Aorta (tissue), 5 donors: ENCODE measurements at regions not wholly inside any gene's neighbourhood (a gene's known extent, or its start where the extent isn't known, plus 50 kb on each side); places are given as distances from the start of the nearest gene placed in this dataset.

Experiments
- ATAC-seq: fragments of 200-7000 bp; cut with Tn5 transposase; one replicate; pipeline ENCODE4 v1.9.1; 2022; ENCODE audit warnings: moderate library complexity; ENCODE audit not compliant: low FRiP score
- DNase-seq, 2 donors: peaks; one replicate each; pipeline ENCODE4 v3.0.0-alpha.2; 2020
- H3K27ac ChIP-seq, 2 donors: one replicate each; pipeline ENCODE4 v1.5.1; 2013; ENCODE audit warnings: low read length in 2 of 2, mild to moderate bottlenecking in 2 of 2, moderate library complexity in 2 of 2, control low read depth in 1 of 2, inconsistent platforms in 1 of 2, low read depth in 1 of 2
- H3K27me3 ChIP-seq, 2 donors: one replicate each; pipeline ENCODE4 v1.6.1; 2013; ENCODE audit warnings: control low read depth in 1 of 2, low read length in 1 of 2, mild to moderate bottlenecking in 1 of 2, moderate library complexity in 1 of 2; ENCODE audit not compliant: insufficient read depth in 2 of 2, control insufficient read depth in 1 of 2
- H3K36me3 ChIP-seq, 2 donors: one replicate each; pipeline ENCODE4 v1.6.1; 2013; ENCODE audit warnings: control low read depth in 1 of 2, low read length in 1 of 2, mild to moderate bottlenecking in 1 of 2; ENCODE audit not compliant: insufficient read depth in 2 of 2, control insufficient read depth in 1 of 2
- H3K4me1 ChIP-seq, 2 donors: one replicate each; pipeline ENCODE4 v1.6.1; 2013; ENCODE audit warnings: low read length in 2 of 2, control low read depth in 1 of 2, mild to moderate bottlenecking in 1 of 2, moderate library complexity in 1 of 2; ENCODE audit not compliant: insufficient read depth in 2 of 2, control insufficient read depth in 1 of 2
- H3K4me3 ChIP-seq, 2 donors: one replicate each; pipeline ENCODE4 v1.5.1; 2013; ENCODE audit warnings: low read length in 2 of 2, control low read depth in 1 of 2, mild to moderate bottlenecking in 1 of 2
- H3K9me3 ChIP-seq: one replicate; pipeline ENCODE4 v1.6.1; 2013; ENCODE audit warnings: mild to moderate bottlenecking, low read length; ENCODE audit not compliant: control insufficient read depth
- WGBS, 2 donors: extraction: QIAGEN DNeasy Blood & Tissue Kit; methylation state at CpG; one replicate each; pipeline ENCODE4 v1.1.7; 2013; 5-methylcytosine and 5-hydroxymethylcytosine counted together
- intact Hi-C, 2 donors: fragments of 100-400 bp; cut with DNase I; formaldehyde crosslinking; loops; one replicate each; pipeline versions ENCODE4 v1.14.2 to v1.15.0; 2022
- donor health status: healthy with polysubstance abuse.
- donor health status: Bipolar disorder and iron deficiency.
- donor health status: DM: no; HTN: no; CAD: no.
- donor health status: DM: no; HTN: no; CAD: no.
- donor health status: DM: yes; HTN: yes; CAD: no.

DNA sequence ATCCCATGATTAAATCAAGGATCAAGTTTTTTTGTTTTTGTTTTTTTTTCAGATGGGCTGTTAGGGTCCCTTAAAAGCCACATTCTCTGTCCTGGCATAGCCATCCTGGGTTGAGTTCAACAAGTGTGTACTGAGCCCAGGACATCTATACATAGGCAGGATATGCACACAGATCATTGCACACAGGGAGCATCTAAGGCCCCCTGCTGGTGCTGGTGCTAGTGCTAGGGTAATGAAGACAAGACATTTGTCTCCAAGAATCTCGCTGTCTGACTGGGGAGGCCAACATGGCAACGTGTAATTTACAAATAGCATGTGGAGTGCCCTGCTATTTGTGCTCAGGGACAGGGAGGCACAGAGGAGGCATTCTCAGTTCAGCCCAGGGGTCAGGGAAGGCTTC, 124.5 kb downstream of the VAPA start:
- no peaks in the 10 kb centered on the region for H3K9me3 ChIP-seq
- DNase-seq = no peak
- ATAC-seq = no peak
- H3K4me3 ChIP-seq = no peak overlapping the region
- intact Hi-C loops = loop anchor here in 1 of 2 donors (10.0 kb wide), 1 partner anchor 57 kb away; no protein-coding TSS in a partner anchor
- WGBS, 2 donors = 80% methylated on average over 2 of the region's 2 CpGs
- H3K27ac ChIP-seq = no peak overlapping the region
- no peaks in the 10 kb centered on the region for H3K27me3 ChIP-seq
- H3K36me3 ChIP-seq = no peaks in the 10 kb centered on the region
- no peaks in the 10 kb centered on the region for H3K4me1 ChIP-seq

DNA sequence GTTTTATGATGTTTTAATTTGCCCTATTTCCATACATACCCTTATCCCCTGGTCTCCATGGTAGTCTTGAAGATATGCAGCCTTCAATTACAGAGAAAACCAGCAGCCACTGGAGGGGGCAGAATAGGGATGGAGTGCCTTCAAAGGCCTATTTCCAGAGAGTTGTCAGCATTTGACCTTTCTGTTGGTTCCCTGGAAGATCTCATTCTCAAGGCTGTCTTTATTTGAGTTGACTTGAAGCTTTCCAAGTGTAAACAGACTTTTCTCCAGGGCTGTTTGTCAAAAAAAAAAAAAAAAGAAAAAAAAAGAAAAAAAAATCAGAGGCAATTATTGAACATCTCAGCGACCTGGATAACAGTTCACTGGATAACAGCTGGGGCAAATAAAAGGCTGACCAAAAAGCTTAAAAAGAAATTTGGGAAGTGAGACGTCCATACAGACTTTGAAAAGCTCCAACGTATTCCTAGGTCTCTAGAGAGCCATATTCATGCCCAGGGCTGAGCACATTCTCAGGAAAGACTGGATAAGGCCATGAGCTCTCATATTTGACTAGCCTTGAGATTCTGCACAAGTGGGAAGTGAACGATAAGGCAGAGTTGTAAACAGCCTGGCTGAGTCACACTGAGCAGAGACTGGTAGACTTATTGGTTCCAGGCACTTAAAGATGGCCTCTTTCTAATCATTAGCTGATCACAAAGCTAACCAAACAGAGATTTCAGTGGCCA, 126.6 kb downstream of the VAPA start:
- H3K4me1 ChIP-seq = no peaks in the 10 kb centered on the region
- H3K4me3 ChIP-seq = no peak overlapping the region
- H3K27me3 ChIP-seq = no peaks in the 10 kb centered on the region
- peak overlapping the region in 1 of 2 donors; percentile 73 for H3K27ac ChIP-seq
- ATAC-seq (peak; percentile 90), DNase-seq (no peak)
- WGBS, 2 donors = 31 to 35% methylated on average over 4 of the region's 4 CpGs
- H3K9me3 ChIP-seq = no peaks in the 10 kb centered on the region
- no peaks in the 10 kb centered on the region for H3K36me3 ChIP-seq
- intact Hi-C loops = no loop called here

DNA sequence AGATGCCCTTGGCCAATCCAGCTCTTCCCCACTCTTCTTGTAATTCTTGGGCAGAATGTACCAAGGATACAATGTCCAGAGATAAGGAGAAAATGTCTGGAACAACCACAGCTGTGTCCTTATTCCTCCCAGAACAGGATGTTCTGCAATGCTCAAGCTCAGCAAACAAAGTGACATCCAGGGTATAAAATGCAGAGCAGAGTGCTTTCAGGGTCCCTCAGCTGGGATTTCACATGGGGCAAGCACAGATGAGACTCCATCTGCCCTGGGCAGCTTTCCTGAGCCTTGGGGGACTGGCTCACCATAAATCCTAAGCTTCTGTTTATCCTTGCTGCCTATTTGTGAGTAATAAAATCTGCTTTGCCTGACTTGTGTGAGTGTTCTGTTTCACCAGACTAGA, 127.4 kb downstream of the VAPA start:
- no peaks in the 10 kb centered on the region for H3K4me1 ChIP-seq
- H3K27ac ChIP-seq = peak overlapping the region in 1 of 2 donors; percentile 43
- intact Hi-C loops = no loop called here
- ATAC-seq = peak; percentile 85
- no peaks in the 10 kb centered on the region for H3K9me3 ChIP-seq
- no peaks in the 10 kb centered on the region for H3K27me3 ChIP-seq
- no peaks in the 10 kb centered on the region for H3K36me3 ChIP-seq
- DNase-seq = no peak
- H3K4me3 ChIP-seq = no peak overlapping the region

GRCh38 chr18:10042492-10042891, 128.7 kb downstream of the VAPA start:
- Histone ChIP-seq H3K27ac (no peak overlapping the region), H3K36me3 (no peaks in the 10 kb centered on the region), H3K4me3 (no peak overlapping the region), H3K27me3 (no peaks in the 10 kb centered on the region), H3K4me1 (no peaks in the 10 kb centered on the region), H3K9me3 (no peaks in the 10 kb centered on the region)
- ATAC-seq (no peak), DNase-seq (no peak)
- WGBS, 2 donors = 89 to 91% methylated on average over 5 of the region's 5 CpGs
- intact Hi-C loops = no loop called here

- no peak overlapping the region for H3K27ac ChIP-seq
- H3K27me3 ChIP-seq = no peaks in the 10 kb centered on the region
- ATAC-seq = no peak
- no peaks in the 10 kb centered on the region for H3K36me3 ChIP-seq
- WGBS, 2 donors = 95 to 98% methylated on average over 1 of the region's 1 CpG
- intact Hi-C loops = no loop called here
- no peaks in the 10 kb centered on the region for H3K4me1 ChIP-seq
- H3K9me3 ChIP-seq = no peaks in the 10 kb centered on the region
- no peak for DNase-seq
- H3K4me3 ChIP-seq = no peak overlapping the region
Observed at GRCh38 chr18:10044054-10044453, 130.2 kb downstream of the VAPA start.

DNA sequence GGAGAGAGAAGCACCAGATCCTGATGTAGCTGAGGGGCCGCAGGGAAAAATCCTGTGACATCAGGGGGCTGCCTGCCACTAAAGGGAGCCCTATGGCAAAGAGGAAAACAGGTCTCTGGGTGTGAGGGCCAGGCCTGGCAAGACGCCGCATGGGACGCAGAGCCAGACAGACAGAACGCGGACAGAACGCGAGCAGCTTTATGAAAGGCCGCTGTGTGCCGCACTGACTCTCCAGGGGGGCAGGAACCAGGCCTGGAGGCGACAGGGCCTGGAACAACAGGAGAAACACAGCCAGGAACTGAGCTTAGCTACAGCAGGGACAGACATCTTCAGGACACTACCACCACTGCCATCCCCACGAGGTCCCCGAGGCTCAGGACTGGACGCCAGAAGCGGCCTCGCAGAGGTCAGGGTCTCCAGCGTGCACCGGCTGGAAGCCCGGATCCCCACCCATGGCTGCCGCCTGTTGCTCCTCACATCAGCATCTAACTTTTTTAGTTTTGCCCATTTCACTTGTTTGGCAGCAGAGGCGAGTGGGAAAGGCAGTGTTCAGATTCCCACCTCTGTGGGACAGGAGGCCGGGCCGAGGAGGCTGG, 131.6 kb downstream of the VAPA start:
- H3K27me3 ChIP-seq = no peaks in the 10 kb centered on the region
- peaks cover 0 to 2% of the 10 kb centered on the region in 2 donors for H3K4me1 ChIP-seq
- no peak overlapping the region for H3K4me3 ChIP-seq
- H3K27ac ChIP-seq = no peak overlapping the region
- H3K36me3 ChIP-seq = no peaks in the 10 kb centered on the region
- WGBS, 2 donors = 94% methylated on average over 23 of the region's 23 CpGs
- ATAC-seq (no peak), DNase-seq (no peak)
- intact Hi-C loops = no loop called here
- no peaks in the 10 kb centered on the region for H3K9me3 ChIP-seq

DNA sequence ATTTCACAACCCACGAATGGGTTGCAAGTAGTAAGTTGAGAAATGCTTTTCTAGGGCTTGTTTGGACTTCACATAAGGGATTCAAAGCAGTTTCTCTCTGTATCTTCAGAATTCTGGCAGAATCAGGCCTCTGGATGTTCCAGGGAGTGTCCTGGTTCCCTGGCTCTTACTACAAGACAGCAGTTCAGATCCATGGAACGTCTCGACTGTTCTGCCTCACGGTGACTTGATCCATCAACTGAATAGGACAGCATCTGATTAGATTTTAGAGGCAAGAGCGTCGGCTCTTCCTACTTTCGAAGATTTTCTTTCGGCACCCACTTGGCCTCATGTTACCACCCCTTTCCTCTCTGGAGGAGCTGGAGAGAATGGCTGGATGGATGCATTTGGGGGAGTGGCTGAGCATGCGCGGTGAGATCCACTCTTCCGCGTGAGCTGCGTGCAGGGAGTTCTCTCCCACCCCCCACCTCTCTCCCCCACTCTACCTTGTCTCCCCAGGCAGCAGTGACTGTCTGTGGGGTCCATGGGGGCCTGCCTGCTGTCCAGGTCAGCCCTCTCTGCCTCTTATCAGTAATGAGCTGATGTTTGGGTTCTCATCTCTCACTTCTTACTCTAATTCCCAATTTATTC, 132.5 kb downstream of the VAPA start:
- intact Hi-C loops = no loop called here
- Histone ChIP-seq H3K36me3 (no peaks in the 10 kb centered on the region), H3K27me3 (no peaks in the 10 kb centered on the region), H3K9me3 (no peaks in the 10 kb centered on the region), H3K4me3 (no peak overlapping the region), H3K27ac (no peak overlapping the region), H3K4me1 (peaks cover 0 to 2% of the 10 kb centered on the region in 2 donors)
- no peak for ATAC-seq
- WGBS, 2 donors = 96 to 98% methylated on average over 13 of the region's 13 CpGs
- no peak for DNase-seq

DNA sequence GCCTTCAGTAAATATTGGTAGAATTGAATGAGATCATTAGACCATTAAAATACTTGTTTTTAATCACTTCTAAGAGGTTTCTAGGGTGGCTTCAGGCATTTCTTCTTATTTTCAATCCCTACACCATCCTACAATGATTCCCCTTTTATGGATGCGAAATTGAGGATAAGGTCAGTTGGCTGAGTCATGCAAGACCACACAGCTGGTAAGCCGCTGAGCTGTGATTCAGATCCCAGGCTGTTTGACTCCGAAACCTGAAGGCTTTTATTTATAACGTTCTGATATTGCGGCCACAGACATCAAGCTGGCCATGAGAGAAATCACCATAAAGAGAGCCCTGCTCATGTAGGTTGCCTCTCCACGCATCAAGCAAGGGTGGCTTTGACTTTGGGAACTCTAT, 133.4 kb downstream of the VAPA start:
- Histone ChIP-seq H3K9me3 (no peaks in the 10 kb centered on the region), H3K4me1 (peaks cover 0 to 2% of the 10 kb centered on the region in 2 donors), H3K36me3 (no peaks in the 10 kb centered on the region), H3K27me3 (no peaks in the 10 kb centered on the region), H3K27ac (no peak overlapping the region), H3K4me3 (no peak overlapping the region)
- 91 to 94% methylated on average over 6 of the region's 6 CpGs for WGBS, 2 donors
- no peak for ATAC-seq
- no peak for DNase-seq
- intact Hi-C loops = no loop called here

GRCh38 chr18:10049747-10050146, 135.9 kb downstream of the VAPA start:
- no peaks in the 10 kb centered on the region for H3K9me3 ChIP-seq
- H3K27ac ChIP-seq = no peak overlapping the region
- H3K27me3 ChIP-seq = no peaks in the 10 kb centered on the region
- ATAC-seq (no peak), DNase-seq (no peak)
- peaks cover 0 to 5% of the 10 kb centered on the region in 2 donors for H3K4me1 ChIP-seq
- H3K4me3 ChIP-seq = no peak overlapping the region
- WGBS, 2 donors = 9 to 13% methylated on average over 3 of the region's 3 CpGs
- H3K36me3 ChIP-seq = no peaks in the 10 kb centered on the region
- intact Hi-C loops = no loop called here
